Naive thymus-derived CD4-positive, alpha-beta T cell (primary cell): ENCODE measurements at regions not wholly inside any gene's neighbourhood (a gene's known extent, or its start where the extent isn't known, plus 50 kb on each side); places are given as distances from the start of the nearest gene placed in this dataset.

Source experiments
- ATAC-seq: fragments of 150-1000 bp; cut with Tn5 transposase; 2 replicates; pipeline ENCODE4 v1.10.0; 2021; ENCODE audit warnings: mild to moderate bottlenecking, moderate library complexity
- CTCF ChIA-PET: fragments of 350-600 bp; sonication (Branson Sonifier 250); formaldehyde crosslinking; loops from one replicate; lab custom pipeline; 2021; ENCODE audit warnings: antibody characterized with exemption; lab: Charles Lee
- POLR2A ChIA-PET: fragments of 350-600 bp; sonication (Branson Sonifier 250); formaldehyde crosslinking; loops from one replicate; lab custom pipeline; 2021; ENCODE audit warnings: antibody characterized with exemption, inconsistent platforms; lab: Charles Lee
- DNase-seq, 9 donors: peaks; one replicate each; pipeline versions ENCODE4 v3.0.0 to v3.0.0-alpha.2; 2020 to 2022; ENCODE audit warnings: mixed read lengths in 1 of 9
- H3K27ac ChIP-seq: one replicate; pipeline ENCODE4 v1.7.0; 2013; ENCODE audit warnings: mild to moderate bottlenecking, low read depth, low read length, moderate library complexity
- H3K27me3 ChIP-seq, 2 donors: one replicate each; pipeline ENCODE4 v1.7.0; 2013; ENCODE audit warnings: low read length in 2 of 2, mild to moderate bottlenecking in 2 of 2, moderate library complexity in 2 of 2; ENCODE audit not compliant: control insufficient read depth in 2 of 2, insufficient read depth in 2 of 2
- H3K36me3 ChIP-seq, 3 experiments: 1 replicate in 2 of 3; 2 replicates in 1 of 3; pipeline ENCODE4 v1.7.0; 2013; ENCODE audit warnings: low read length in 3 of 3, mild to moderate bottlenecking in 3 of 3, moderate library complexity in 1 of 3; ENCODE audit not compliant: insufficient read depth in 3 of 3, control insufficient read depth in 2 of 3
- H3K4me1 ChIP-seq, 2 donors: one replicate each; pipeline ENCODE4 v1.7.0; 2013; ENCODE audit warnings: low read length in 2 of 2, mild to moderate bottlenecking in 2 of 2, moderate library complexity in 1 of 2; ENCODE audit not compliant: control insufficient read depth in 2 of 2, insufficient read depth in 2 of 2
- H3K4me3 ChIP-seq: 2 replicates; pipeline ENCODE4 v1.7.0; 2013; ENCODE audit warnings: mild to moderate bottlenecking, low read length
- H3K9me3 ChIP-seq, 3 experiments: 1 replicate in 2 of 3; 2 replicates in 1 of 3; pipeline ENCODE4 v1.7.0; 2013; ENCODE audit warnings: low read length in 3 of 3; ENCODE audit not compliant: control insufficient read depth in 2 of 3
- H3K27ac Mint-ChIP-seq, 9 donors: one replicate each; pipeline ENCODE4 v1.8.0; 2020 to 2022; ENCODE audit warnings: mixed read lengths in 9 of 9, mild to moderate bottlenecking in 8 of 9, moderate library complexity in 5 of 9, inconsistent platforms in 2 of 9
- H3K27me3 Mint-ChIP-seq, 5 donors: one replicate each; pipeline ENCODE4 v1.8.0; 2021 to 2022; ENCODE audit warnings: mixed read lengths in 5 of 5, mild to moderate bottlenecking in 1 of 5
- H3K36me3 Mint-ChIP-seq, 5 donors: one replicate each; pipeline ENCODE4 v1.8.0; 2020 to 2022; ENCODE audit warnings: mixed read lengths in 5 of 5, mild to moderate bottlenecking in 3 of 5, inconsistent platforms in 1 of 5
- H3K4me1 Mint-ChIP-seq, 7 donors: one replicate each; pipeline ENCODE4 v1.8.0; 2020 to 2022; ENCODE audit warnings: mixed read lengths in 7 of 7, mild to moderate bottlenecking in 3 of 7, inconsistent platforms in 1 of 7
- H3K4me3 Mint-ChIP-seq, 10 donors: one replicate each; pipeline ENCODE4 v1.8.0; 2020 to 2022; ENCODE audit warnings: mild to moderate bottlenecking in 10 of 10, mixed read lengths in 10 of 10, moderate library complexity in 6 of 10, inconsistent platforms in 2 of 10
- H3K9me3 Mint-ChIP-seq, 11 donors: one replicate each; pipeline ENCODE4 v1.8.0; 2020 to 2022; ENCODE audit warnings: mixed read lengths in 11 of 11, mild to moderate bottlenecking in 4 of 11, inconsistent platforms in 1 of 11, moderate library complexity in 1 of 11
- intact Hi-C, 2 donors: fragments of 100-400 bp; cut with micrococcal nuclease; formaldehyde crosslinking; loops; one replicate each; pipeline ENCODE4 v1.15.1; 2023

DNA sequence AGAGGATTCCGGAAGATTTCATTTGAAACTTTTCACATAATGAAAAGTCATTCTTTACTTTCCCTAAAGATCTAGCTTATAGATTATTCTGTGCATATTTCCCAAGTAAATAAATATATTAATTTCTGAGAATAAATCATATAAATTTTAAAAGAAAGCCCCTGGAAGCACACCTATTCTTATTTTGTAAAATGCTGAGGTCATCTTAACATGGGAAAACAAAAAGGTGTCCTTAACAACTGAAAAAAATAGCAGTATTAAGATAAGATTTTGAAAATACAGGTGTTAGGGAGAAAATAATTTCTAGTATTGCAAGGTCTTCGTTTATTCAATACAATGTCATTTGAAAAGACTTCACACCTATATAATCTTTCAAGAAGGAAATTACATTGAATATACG, 567.5 kb upstream of the CHAC2 start:
- H3K4me3 ChIP-seq, result no peak overlapping the region
- POLR2A ChIA-PET, result no interaction called here
- intact Hi-C loops, result no loop called here
- no peak overlapping the region for H3K27ac ChIP-seq
- H3K4me1 Mint-ChIP-seq, result no peaks in the 10 kb centered on the region
- CTCF ChIA-PET, result no interaction called here
- no peaks in the 10 kb centered on the region for H3K9me3 ChIP-seq
- DNase-seq (no peak), ATAC-seq (no peak)
- peaks cover 0 to 14% (median 3%) of the 10 kb centered on the region in 11 donors for H3K9me3 Mint-ChIP-seq
- H3K4me1 ChIP-seq, result no peaks in the 10 kb centered on the region
- no peaks in the 10 kb centered on the region for H3K36me3 Mint-ChIP-seq
- no peaks in the 10 kb centered on the region for H3K36me3 ChIP-seq
- H3K27me3 ChIP-seq, result no peaks in the 10 kb centered on the region
- no peak overlapping the region for H3K4me3 Mint-ChIP-seq
- no peak overlapping the region for H3K27ac Mint-ChIP-seq
- H3K27me3 Mint-ChIP-seq, result peaks cover 0 to 3% (median 0%) of the 10 kb centered on the region in 5 donors

DNA sequence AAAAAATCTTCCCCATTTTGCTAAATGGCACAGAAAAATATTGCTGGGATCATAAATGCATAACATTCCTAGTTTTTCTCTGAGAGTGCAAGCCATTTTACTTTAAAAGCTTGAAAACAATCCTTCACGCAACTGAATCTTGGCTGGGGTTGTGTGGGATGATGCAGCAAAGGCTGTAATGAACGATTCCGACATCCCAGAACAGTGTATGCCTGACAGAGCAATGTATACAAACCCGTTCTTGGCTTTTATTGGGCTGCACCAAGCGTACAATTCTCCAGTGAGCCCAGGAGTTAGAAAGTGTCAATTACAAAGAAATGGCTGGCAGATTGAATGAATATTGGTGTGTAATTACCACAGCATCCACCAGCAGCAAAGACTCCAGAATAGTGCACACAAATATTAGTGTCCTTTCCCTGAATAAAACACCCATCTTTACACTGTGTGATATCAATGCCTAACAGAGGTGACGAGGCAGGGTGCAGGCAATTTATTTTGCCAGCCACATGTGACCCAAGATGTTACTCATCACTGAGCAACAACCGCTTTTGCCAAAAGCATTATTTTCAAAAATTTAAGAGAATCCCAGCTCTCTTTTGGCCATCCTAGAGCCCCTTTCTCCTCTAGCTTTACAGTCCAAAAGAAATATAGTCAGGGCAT, 578.6 kb upstream of the CHAC2 start:
- ChIA-PET POLR2A (no interaction called here), CTCF (no interaction called here)
- H3K36me3 Mint-ChIP-seq, result no peaks in the 10 kb centered on the region
- no peaks in the 10 kb centered on the region for H3K27me3 ChIP-seq
- DNase-seq, result no peak
- H3K4me1 Mint-ChIP-seq, result no peaks in the 10 kb centered on the region
- H3K27me3 Mint-ChIP-seq, result no peaks in the 10 kb centered on the region
- no peaks in the 10 kb centered on the region for H3K36me3 ChIP-seq
- H3K4me3 ChIP-seq, result no peak overlapping the region
- H3K27ac ChIP-seq, result no peak overlapping the region
- ATAC-seq, result no peak
- no peaks in the 10 kb centered on the region for H3K4me1 ChIP-seq
- H3K9me3 Mint-ChIP-seq, result peaks cover 0 to 4% (median 0%) of the 10 kb centered on the region in 11 donors
- H3K9me3 ChIP-seq, result no peaks in the 10 kb centered on the region
- H3K27ac Mint-ChIP-seq, result no peak overlapping the region
- H3K4me3 Mint-ChIP-seq, result no peak overlapping the region
- intact Hi-C loops, result no loop called here

DNA sequence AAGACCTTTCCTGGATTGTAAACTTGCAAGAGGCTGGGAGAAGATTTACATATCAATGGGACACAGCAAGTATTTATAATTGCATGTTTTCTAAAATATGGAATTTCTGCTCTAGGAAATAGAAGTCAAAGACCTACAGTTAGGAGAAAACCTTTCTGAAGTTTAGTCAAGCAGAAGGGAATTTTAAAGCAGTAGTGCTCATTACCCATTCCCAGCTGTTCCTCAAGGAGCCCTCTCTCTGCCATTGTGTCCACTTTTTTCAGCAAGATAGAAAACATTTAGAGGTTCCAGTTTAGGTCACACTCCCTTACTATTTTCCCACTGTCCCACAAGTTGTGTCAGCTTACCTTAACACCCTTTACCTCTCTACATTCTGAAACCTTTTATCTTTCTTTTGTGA, 584.0 kb upstream of the CHAC2 start:
- no peak for ATAC-seq
- Mint-ChIP-seq H3K27me3 (no peaks in the 10 kb centered on the region), H3K27ac (no peak overlapping the region), H3K4me1 (no peaks in the 10 kb centered on the region), H3K36me3 (no peaks in the 10 kb centered on the region), H3K4me3 (no peak overlapping the region), H3K9me3 (peaks cover 0 to 7% (median 0%) of the 10 kb centered on the region in 11 donors)
- CTCF ChIA-PET, result no interaction called here
- no peak for DNase-seq
- no peak overlapping the region for H3K4me3 ChIP-seq
- POLR2A ChIA-PET, result no interaction called here
- no peak overlapping the region for H3K27ac ChIP-seq
- intact Hi-C loops, result no loop called here
- H3K9me3 ChIP-seq, result no peaks in the 10 kb centered on the region
- H3K4me1 ChIP-seq, result no peaks in the 10 kb centered on the region
- H3K27me3 ChIP-seq, result no peaks in the 10 kb centered on the region
- H3K36me3 ChIP-seq, result no peaks in the 10 kb centered on the region

DNA sequence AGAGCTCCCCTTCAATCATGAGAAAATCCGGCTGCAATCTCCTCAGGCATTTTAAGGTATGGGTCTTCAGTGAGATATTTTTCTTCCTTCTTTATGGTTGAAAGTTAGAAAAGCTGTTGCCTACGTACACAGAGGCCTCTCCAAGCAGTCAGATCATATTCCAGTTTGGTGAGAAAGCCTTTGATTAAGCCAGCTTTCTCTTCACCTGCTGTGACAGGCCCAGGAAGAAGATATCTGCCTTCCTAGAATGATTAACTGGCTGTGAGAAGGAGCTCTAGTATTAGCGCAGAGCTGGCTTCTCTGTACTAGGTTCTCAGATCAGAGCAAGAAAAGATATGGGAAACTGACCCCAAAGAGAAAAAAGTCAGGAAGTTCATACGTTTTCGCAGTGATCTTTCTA, 585.0 kb upstream of the CHAC2 start:
- Mint-ChIP-seq H3K27ac (no peak overlapping the region), H3K36me3 (no peaks in the 10 kb centered on the region), H3K9me3 (peaks cover 0 to 7% (median 0%) of the 10 kb centered on the region in 11 donors), H3K4me1 (no peaks in the 10 kb centered on the region), H3K4me3 (no peak overlapping the region), H3K27me3 (no peaks in the 10 kb centered on the region)
- Histone ChIP-seq H3K9me3 (no peaks in the 10 kb centered on the region), H3K27ac (no peak overlapping the region), H3K4me3 (no peak overlapping the region), H3K27me3 (no peaks in the 10 kb centered on the region), H3K4me1 (no peaks in the 10 kb centered on the region), H3K36me3 (no peaks in the 10 kb centered on the region)
- intact Hi-C loops, result no loop called here
- ChIA-PET POLR2A (no interaction called here), CTCF (no interaction called here)
- DNase-seq (no peak), ATAC-seq (no peak)

GRCh38 chr2:53181759-53182158, 585.8 kb upstream of the CHAC2 start:
- Mint-ChIP-seq H3K4me1 (no peaks in the 10 kb centered on the region), H3K36me3 (no peaks in the 10 kb centered on the region), H3K27ac (no peak overlapping the region), H3K4me3 (no peak overlapping the region), H3K27me3 (no peaks in the 10 kb centered on the region), H3K9me3 (peaks cover 0 to 7% (median 0%) of the 10 kb centered on the region in 11 donors)
- ATAC-seq (no peak), DNase-seq (no peak)
- H3K4me1 ChIP-seq, result no peaks in the 10 kb centered on the region
- POLR2A ChIA-PET, result no interaction called here
- H3K4me3 ChIP-seq, result no peak overlapping the region
- H3K27ac ChIP-seq, result no peak overlapping the region
- CTCF ChIA-PET, result no interaction called here
- no peaks in the 10 kb centered on the region for H3K9me3 ChIP-seq
- no peaks in the 10 kb centered on the region for H3K27me3 ChIP-seq
- H3K36me3 ChIP-seq, result no peaks in the 10 kb centered on the region
- intact Hi-C loops, result no loop called here

GRCh38 chr2:53177327-53177726, 590.3 kb upstream of the CHAC2 start:
- Mint-ChIP-seq H3K4me3 (no peak overlapping the region), H3K36me3 (no peaks in the 10 kb centered on the region), H3K9me3 (peaks cover 0 to 7% (median 0%) of the 10 kb centered on the region in 11 donors), H3K27ac (no peak overlapping the region), H3K4me1 (no peaks in the 10 kb centered on the region), H3K27me3 (no peaks in the 10 kb centered on the region)
- no peak for DNase-seq
- Histone ChIP-seq H3K27ac (no peak overlapping the region), H3K9me3 (no peaks in the 10 kb centered on the region), H3K4me1 (no peaks in the 10 kb centered on the region), H3K36me3 (no peaks in the 10 kb centered on the region), H3K27me3 (no peaks in the 10 kb centered on the region), H3K4me3 (no peak overlapping the region)
- CTCF ChIA-PET, result no interaction called here
- intact Hi-C loops, result no loop called here
- ATAC-seq, result no peak
- POLR2A ChIA-PET, result no interaction called here

- Histone ChIP-seq H3K36me3 (no peaks in the 10 kb centered on the region), H3K27me3 (no peaks in the 10 kb centered on the region), H3K27ac (no peak overlapping the region), H3K4me1 (no peaks in the 10 kb centered on the region), H3K4me3 (no peak overlapping the region), H3K9me3 (no peaks in the 10 kb centered on the region)
- no peak overlapping the region for H3K4me3 Mint-ChIP-seq
- intact Hi-C loops, result no loop called here
- H3K27me3 Mint-ChIP-seq, result no peaks in the 10 kb centered on the region
- ATAC-seq (no peak), DNase-seq (no peak)
- no peak overlapping the region for H3K27ac Mint-ChIP-seq
- peaks cover 0 to 2% (median 0%) of the 10 kb centered on the region in 11 donors for H3K9me3 Mint-ChIP-seq
- POLR2A ChIA-PET, result no interaction called here
- H3K36me3 Mint-ChIP-seq, result no peaks in the 10 kb centered on the region
- H3K4me1 Mint-ChIP-seq, result no peaks in the 10 kb centered on the region
- CTCF ChIA-PET, result no interaction called here
Measured at GRCh38 chr2:53174539-53174938, 593.1 kb upstream of the CHAC2 start.
